GM18498 (cell line): ENCODE measurements at regions not wholly inside any gene's neighbourhood (a gene's known extent, or its start where the extent isn't known, plus 50 kb on each side); places are given as distances from the start of the nearest gene placed in this dataset.
"Not testable (repeated sequence)": the region's sequence is repeated elsewhere in the genome, so short reads cannot be mapped to it uniquely, and the experiment has no call there.

Source experiments
- ATAC-seq: cut with Tn5 transposase; IDR thresholded peaks from one replicate; pipeline ENCODE4 v1.9.1; 2021; ENCODE audit warnings: mild to moderate bottlenecking, moderate library complexity; ENCODE audit not compliant: unreplicated experiment

GRCh38 chr20:1827510-1827973 is 67.7 kb upstream of the SIRPA start:
- no peak for ATAC-seq

- no peak for ATAC-seq
These were observed 69.2 kb upstream of the SIRPA start for GRCh38 chr20:1825938-1826445.

- ATAC-seq, result no peak
These were observed 69.7 kb upstream of the SIRPA start for GRCh38 chr20:1825507-1825906.

GRCh38 chr20:1824834-1825233 is 70.4 kb upstream of the SIRPA start:
- ATAC-seq, result no peak

GRCh38 chr20:1824181-1824580 is 71.0 kb upstream of the SIRPA start:
- ATAC-seq, result no peak

GRCh38 chr20:1823450-1823844 is 71.8 kb upstream of the SIRPA start:
- no peak for ATAC-seq

- no peak for ATAC-seq
These were observed 72.4 kb upstream of the SIRPA start for GRCh38 chr20:1822564-1823449.

GRCh38 chr20:1820138-1821079 is 74.8 kb upstream of the SIRPA start:
- no peak for ATAC-seq

- no peak for ATAC-seq
These were observed 75.7 kb upstream of the SIRPA start for GRCh38 chr20:1819311-1820137.

GRCh38 chr20:1818895-1819294 is 76.3 kb upstream of the SIRPA start:
- ATAC-seq, result no peak

GRCh38 chr20:1818247-1818840 is 76.9 kb upstream of the SIRPA start:
- ATAC-seq, result no peak

GRCh38 chr20:1817577-1818211 is 77.5 kb upstream of the SIRPA start:
- ATAC-seq, result no peak

GRCh38 chr20:1816384-1817381 is 78.5 kb upstream of the SIRPA start:
- ATAC-seq, result no peak

GRCh38 chr20:1815502-1816085 is 79.6 kb upstream of the SIRPA start:
- no peak for ATAC-seq

GRCh38 chr20:1814861-1815260 is 80.3 kb upstream of the SIRPA start:
- ATAC-seq, result not testable (repeated sequence)

- no peak for ATAC-seq
These were observed 81.3 kb upstream of the SIRPA start for GRCh38 chr20:1813674-1814635.

GRCh38 chr20:1813101-1813529 is 82.1 kb upstream of the SIRPA start:
- no peak for ATAC-seq
